Fibroblast of lung (primary cell): ENCODE measurements at regions not wholly inside any gene's neighbourhood (a gene's known extent, or its start where the extent isn't known, plus 50 kb on each side); places are given as distances from the start of the nearest gene placed in this dataset.
"Not testable (repeated sequence)": the region's sequence is repeated elsewhere in the genome, so short reads cannot be mapped to it uniquely, and the experiment has no call there.

Experiments
- DNase-seq, 2 donors: peaks; one replicate each; pipeline versions ENCODE4 v3.0.0 to v3.0.0-alpha.2; 2010; ENCODE audit warnings: low read depth in 2 of 2
- H2AFZ ChIP-seq: 2 replicates; pipeline ENCODE4 v1.5.1; 2012; ENCODE audit warnings: low read length, control low read depth, inconsistent platforms
- H3K27ac ChIP-seq: 2 replicates; pipeline ENCODE4 v1.5.1; 2011; ENCODE audit warnings: low read length, control low read depth; ENCODE audit not compliant: insufficient read depth
- H3K27me3 ChIP-seq: 2 replicates; pipeline ENCODE4 v1.5.1; 2011; ENCODE audit warnings: mild to moderate bottlenecking, low read length; ENCODE audit not compliant: control insufficient read depth, insufficient read depth
- H3K36me3 ChIP-seq: 2 replicates; pipeline ENCODE4 v1.5.1; 2011; ENCODE audit warnings: low read length; ENCODE audit not compliant: control insufficient read depth, insufficient read depth
- H3K4me1 ChIP-seq: 2 replicates; pipeline ENCODE4 v1.5.1; 2011; ENCODE audit warnings: low read length; ENCODE audit not compliant: control insufficient read depth, insufficient read depth; ENCODE audit errors: extremely low read depth
- H3K4me2 ChIP-seq: 2 replicates; pipeline ENCODE4 v1.5.1; 2011; ENCODE audit warnings: low read length, control low read depth; ENCODE audit not compliant: insufficient read depth; ENCODE audit errors: extremely low read depth
- H3K4me3 ChIP-seq, 4 experiments: fragments of 200-600 bp in 1 of 4; sonication (generic) in 1 of 4; replicated peaks in 1 of 4; 2 replicates each; pipeline ENCODE4 v1.5.1; 2011 to 2016; ENCODE audit warnings: low read length in 4 of 4, low read depth in 3 of 4, mild to moderate bottlenecking in 3 of 4, control low read depth in 2 of 4, inconsistent platforms in 1 of 4, mixed read lengths in 1 of 4; ENCODE audit not compliant: insufficient read depth in 1 of 4; ENCODE audit errors: control extremely low read depth in 1 of 4
- H3K79me2 ChIP-seq: 2 replicates; pipeline ENCODE4 v1.5.1; 2012; ENCODE audit warnings: mild to moderate bottlenecking, low read length, inconsistent platforms; ENCODE audit not compliant: control insufficient read depth, insufficient read depth
- H3K9ac ChIP-seq: 2 replicates; pipeline ENCODE4 v1.5.1; 2011; ENCODE audit warnings: mild to moderate bottlenecking, low read length, control low read depth; ENCODE audit not compliant: insufficient read depth
- H3K9me3 ChIP-seq: 2 replicates; pipeline ENCODE4 v1.5.1; 2012; ENCODE audit warnings: low read depth, low read length; ENCODE audit not compliant: control insufficient read depth, insufficient read depth
- H4K20me1 ChIP-seq: 2 replicates; pipeline ENCODE4 v1.5.1; 2011; ENCODE audit warnings: low read length; ENCODE audit not compliant: control insufficient read depth, insufficient read depth; ENCODE audit errors: extremely low read depth
- CTCF ChIP-seq, 2 donors: IDR thresholded peaks in 1 of 2; conservative IDR thresholded peaks in 1 of 2; 1 replicate in 1 of 2; 2 replicates in 1 of 2; pipeline ENCODE4 v1.5.1; 2011 to 2012; ENCODE audit warnings: low read length in 2 of 2, control low read depth in 1 of 2, inconsistent platforms in 1 of 2, low read depth in 1 of 2, mild to moderate bottlenecking in 1 of 2

- DNase-seq, H3K4me2 ChIP-seq, H3K9me3 ChIP-seq, H3K9ac ChIP-seq, H2AFZ ChIP-seq, H4K20me1 ChIP-seq, H3K4me1 ChIP-seq, H3K4me3 ChIP-seq, H3K79me2 ChIP-seq, H3K27ac ChIP-seq, H3K36me3 ChIP-seq, H3K27me3 ChIP-seq: not testable (repeated sequence)
Observed at GRCh38 chr9:64370344-64370743, 914.7 kb downstream of the FOXD4L5 start.

- not testable (repeated sequence) for H3K27me3 ChIP-seq, H3K27ac ChIP-seq, H3K9me3 ChIP-seq, DNase-seq, H3K79me2 ChIP-seq, H4K20me1 ChIP-seq, H3K4me3 ChIP-seq, H2AFZ ChIP-seq, H3K4me1 ChIP-seq, H3K4me2 ChIP-seq, H3K9ac ChIP-seq, H3K36me3 ChIP-seq
Observed at GRCh38 chr9:64369644-64370043, 915.4 kb downstream of the FOXD4L5 start.

DNA sequence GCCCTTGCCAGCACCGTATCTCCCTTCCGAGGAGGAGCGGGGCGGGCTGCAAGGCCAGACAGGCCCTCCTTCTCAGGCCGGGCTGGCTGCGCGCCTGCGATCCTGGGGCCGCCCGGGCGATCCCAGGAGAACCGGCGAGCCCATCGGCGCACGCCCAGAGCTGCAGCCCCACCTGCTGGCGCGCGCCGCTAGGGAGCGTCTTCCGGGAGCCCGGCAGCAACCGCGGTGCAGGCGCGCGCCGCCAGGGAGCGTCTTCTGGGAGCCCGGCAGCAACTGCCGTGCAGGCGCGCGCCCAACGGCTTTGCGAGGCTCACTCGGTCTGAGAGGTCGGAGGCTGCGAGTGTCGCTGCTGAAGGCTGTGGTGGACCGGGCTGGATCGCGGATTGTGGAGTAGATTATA is 915.9 kb downstream of the FOXD4L5 start:
- not testable (repeated sequence) for DNase-seq, H3K27ac ChIP-seq, H2AFZ ChIP-seq, H3K4me1 ChIP-seq, H3K4me2 ChIP-seq, H3K9me3 ChIP-seq, H3K36me3 ChIP-seq, H3K9ac ChIP-seq, H3K79me2 ChIP-seq, H4K20me1 ChIP-seq, H3K27me3 ChIP-seq
- peak; percentile 5 to 12 for TF ChIP-seq CTCF (conservative IDR thresholded peaks at IDR 0.05 in 1 of 2, IDR thresholded peaks at IDR 0.05 in 1 of 2; ENCODE audit: low read depth in 1 of 2, low read length in 2 of 2)
- peak overlapping the region in 1 of 4 experiments; percentile 33 for H3K4me3 ChIP-seq

GRCh38 chr9:64368644-64368942 is 916.4 kb downstream of the FOXD4L5 start:
- H3K79me2 ChIP-seq, H3K9me3 ChIP-seq, DNase-seq, H3K4me2 ChIP-seq, H3K4me3 ChIP-seq, H3K27ac ChIP-seq, H2AFZ ChIP-seq, H3K27me3 ChIP-seq, H4K20me1 ChIP-seq, H3K36me3 ChIP-seq, H3K9ac ChIP-seq, H3K4me1 ChIP-seq: not testable (repeated sequence)

- H3K4me3 ChIP-seq, H3K9ac ChIP-seq, H3K9me3 ChIP-seq, H3K4me1 ChIP-seq, H3K27me3 ChIP-seq, DNase-seq, H3K79me2 ChIP-seq, H4K20me1 ChIP-seq, H3K4me2 ChIP-seq, H3K27ac ChIP-seq, H2AFZ ChIP-seq, H3K36me3 ChIP-seq: not testable (repeated sequence)
Observed at GRCh38 chr9:64367826-64368643, 917.0 kb downstream of the FOXD4L5 start.
